ENCODE measurements at regions not wholly inside any gene's neighbourhood (a gene's known extent, or its start where the extent isn't known, plus 50 kb on each side); places are given as distances from the start of the nearest gene placed in this dataset.

GRCh38 chr3:15952543-15953175 is 154.9 kb upstream of the ANKRD28 start:
- no peak for DNase-seq

GRCh38 chr3:15953841-15954240 is 156.1 kb upstream of the ANKRD28 start:
- DNase-seq, result no peak

GRCh38 chr3:15955968-15956367 is 158.2 kb upstream of the ANKRD28 start:
- no peak for DNase-seq

- DNase-seq, result no peak
Observed at GRCh38 chr3:15958692-15959433, 161.1 kb upstream of the ANKRD28 start.

GRCh38 chr3:15959434-15959811 is 161.6 kb upstream of the ANKRD28 start:
- no peak for DNase-seq

GRCh38 chr3:15964605-15965442 is 167.0 kb upstream of the ANKRD28 start:
- no peak for DNase-seq

- no peak for DNase-seq
Observed at GRCh38 chr3:15967577-15967976, 169.8 kb upstream of the ANKRD28 start.

GRCh38 chr3:15969874-15970640 is 172.3 kb upstream of the ANKRD28 start:
- DNase-seq, result no peak

GRCh38 chr3:15973414-15973813 is 175.6 kb upstream of the ANKRD28 start:
- no peak for DNase-seq

GRCh38 chr3:15973940-15974339 is 176.2 kb upstream of the ANKRD28 start:
- DNase-seq, result no peak

- DNase-seq, result no peak
Observed at GRCh38 chr3:15974647-15975046, 176.9 kb upstream of the ANKRD28 start.

GRCh38 chr3:15976524-15976923 is 178.7 kb upstream of the ANKRD28 start:
- no peak for DNase-seq

GRCh38 chr3:15977090-15977489 is 179.3 kb upstream of the ANKRD28 start:
- DNase-seq, result no peak

GRCh38 chr3:15977598-15978232 is 179.9 kb upstream of the ANKRD28 start:
- DNase-seq, result no peak

GRCh38 chr3:15978801-15979200 is 181.0 kb upstream of the ANKRD28 start:
- DNase-seq, result no peak

- DNase-seq, result no peak
Observed at GRCh38 chr3:15979495-15979894, 181.7 kb upstream of the ANKRD28 start.

GRCh38 chr3:15979900-15980299 is 182.1 kb upstream of the ANKRD28 start:
- DNase-seq, result no peak

GRCh38 chr3:15982243-15982642 is 184.5 kb upstream of the ANKRD28 start:
- DNase-seq, result no peak

GRCh38 chr3:15982667-15983196 is 185.0 kb upstream of the ANKRD28 start:
- no peak for DNase-seq

GRCh38 chr3:15983232-15983631 is 185.5 kb upstream of the ANKRD28 start:
- DNase-seq, result no peak

- no peak for DNase-seq
Observed at GRCh38 chr3:15983693-15984092, 185.9 kb upstream of the ANKRD28 start.

- DNase-seq, result no peak
Observed at GRCh38 chr3:15989419-15989818, 185.1 kb upstream of the GALNT15 start.
